Glutamatergic neuron (in vitro differentiated cells): ENCODE measurements at regions not wholly inside any gene's neighbourhood (a gene's known extent, or its start where the extent isn't known, plus 50 kb on each side); places are given as distances from the start of the nearest gene placed in this dataset.

Experiments used
- DNase-seq: peaks from one replicate; pipeline ENCODE4 v3.0.0; 2022
- H3K27ac Mint-ChIP-seq: one replicate; pipeline ENCODE4 v1.8.0; 2020; ENCODE audit warnings: mild to moderate bottlenecking, mixed read lengths, inconsistent platforms; ENCODE audit not compliant: unreplicated experiment
- H3K27me3 Mint-ChIP-seq: one replicate; pipeline ENCODE4 v1.8.0; 2020; ENCODE audit warnings: mild to moderate bottlenecking, moderate library complexity, mixed read lengths, inconsistent platforms; ENCODE audit not compliant: unreplicated experiment
- H3K36me3 Mint-ChIP-seq: one replicate; pipeline ENCODE4 v1.8.0; 2020; ENCODE audit warnings: mild to moderate bottlenecking, mixed read lengths, inconsistent platforms; ENCODE audit not compliant: unreplicated experiment
- H3K4me1 Mint-ChIP-seq: one replicate; pipeline ENCODE4 v1.8.0; 2020; ENCODE audit warnings: mild to moderate bottlenecking, low read depth, mixed read lengths, inconsistent platforms; ENCODE audit not compliant: unreplicated experiment
- H3K4me3 Mint-ChIP-seq: one replicate; pipeline ENCODE4 v1.8.0; 2020; ENCODE audit warnings: mild to moderate bottlenecking, mixed read lengths, inconsistent platforms; ENCODE audit not compliant: unreplicated experiment
- H3K9me3 Mint-ChIP-seq: one replicate; pipeline ENCODE4 v1.8.0; 2020; ENCODE audit warnings: mild to moderate bottlenecking, moderate library complexity, mixed read lengths, inconsistent platforms; ENCODE audit not compliant: unreplicated experiment
- TF ChIP-seq, protein P1 (sequence below): fragments of 200-600 bp; sonication (generic); IDR thresholded peaks from one replicate; pipeline ENCODE4 v1.5.0; 2021; ENCODE audit not compliant: partially characterized antibody, unreplicated experiment

DNA sequence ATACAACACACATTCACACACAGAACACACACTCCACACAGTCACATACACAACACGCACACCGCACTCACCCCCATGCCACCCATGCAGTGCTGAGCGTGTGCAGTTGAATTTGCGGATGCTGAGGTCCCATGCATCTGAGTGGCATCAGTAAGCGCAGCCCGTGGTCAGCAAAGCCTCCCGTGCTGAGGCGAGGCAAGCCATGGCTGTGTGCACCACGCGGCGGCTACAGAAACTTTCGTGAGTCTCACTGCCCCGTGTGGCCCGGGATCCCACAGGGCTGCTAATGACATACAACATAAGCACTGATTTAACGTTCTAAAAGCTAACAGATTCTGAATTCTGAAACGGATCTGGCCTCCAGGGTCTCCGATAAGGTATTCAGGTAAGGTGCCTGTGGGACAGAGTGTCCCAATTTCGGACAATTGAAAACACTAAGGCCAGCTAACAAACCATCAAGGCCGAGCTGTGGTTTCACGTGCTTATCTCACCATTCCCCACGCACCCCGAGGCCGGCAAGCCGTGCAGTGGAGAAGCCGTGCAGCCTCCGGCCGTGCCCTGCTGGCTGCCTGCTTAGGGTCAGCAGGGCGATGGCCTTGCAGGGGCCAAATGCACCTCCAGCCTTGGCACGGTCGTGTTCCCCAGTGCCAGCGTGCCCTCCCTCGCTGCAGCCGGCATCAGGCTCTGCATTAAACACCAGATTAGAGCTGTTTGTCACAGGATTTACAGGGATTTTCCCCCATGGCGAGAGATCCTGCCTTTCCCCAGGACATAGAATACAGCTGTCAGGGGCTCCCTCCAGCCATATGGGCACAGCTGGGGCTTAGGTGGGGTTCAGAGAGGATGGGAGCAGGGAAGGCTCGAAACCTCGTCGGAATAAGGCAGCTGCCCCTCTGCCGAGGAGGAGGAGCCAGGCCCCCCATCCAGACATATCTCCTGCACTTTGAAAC, 191.7 kb downstream of the C16orf95 start:
- Mint-ChIP-seq H3K9me3 (peaks cover 3% of the 10 kb centered on the region), H3K36me3 (peaks cover 8% of the 10 kb centered on the region), H3K4me3 (no peak overlapping the region), H3K27ac (no peak overlapping the region), H3K4me1 (peaks cover 2% of the 10 kb centered on the region), H3K27me3 (no peaks in the 10 kb centered on the region)
- peak; percentile 35 for DNase-seq
- TF ChIP-seq, protein P1, sequence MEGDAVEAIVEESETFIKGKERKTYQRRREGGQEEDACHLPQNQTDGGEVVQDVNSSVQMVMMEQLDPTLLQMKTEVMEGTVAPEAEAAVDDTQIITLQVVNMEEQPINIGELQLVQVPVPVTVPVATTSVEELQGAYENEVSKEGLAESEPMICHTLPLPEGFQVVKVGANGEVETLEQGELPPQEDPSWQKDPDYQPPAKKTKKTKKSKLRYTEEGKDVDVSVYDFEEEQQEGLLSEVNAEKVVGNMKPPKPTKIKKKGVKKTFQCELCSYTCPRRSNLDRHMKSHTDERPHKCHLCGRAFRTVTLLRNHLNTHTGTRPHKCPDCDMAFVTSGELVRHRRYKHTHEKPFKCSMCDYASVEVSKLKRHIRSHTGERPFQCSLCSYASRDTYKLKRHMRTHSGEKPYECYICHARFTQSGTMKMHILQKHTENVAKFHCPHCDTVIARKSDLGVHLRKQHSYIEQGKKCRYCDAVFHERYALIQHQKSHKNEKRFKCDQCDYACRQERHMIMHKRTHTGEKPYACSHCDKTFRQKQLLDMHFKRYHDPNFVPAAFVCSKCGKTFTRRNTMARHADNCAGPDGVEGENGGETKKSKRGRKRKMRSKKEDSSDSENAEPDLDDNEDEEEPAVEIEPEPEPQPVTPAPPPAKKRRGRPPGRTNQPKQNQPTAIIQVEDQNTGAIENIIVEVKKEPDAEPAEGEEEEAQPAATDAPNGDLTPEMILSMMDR = no peak

- Mint-ChIP-seq H3K4me3 (no peak overlapping the region), H3K27ac (no peak overlapping the region), H3K4me1 (peaks cover 2% of the 10 kb centered on the region), H3K27me3 (no peaks in the 10 kb centered on the region), H3K9me3 (peaks cover 7% of the 10 kb centered on the region), H3K36me3 (peaks cover 8% of the 10 kb centered on the region)
- TF ChIP-seq, protein P1 = no peak
- no peak for DNase-seq
Measured at GRCh38 chr16:87126403-87127025, 190.7 kb downstream of the C16orf95 start.

GRCh38 chr16:87127061-87127765, 190.0 kb downstream of the C16orf95 start:
- H3K9me3 Mint-ChIP-seq = peaks cover 7% of the 10 kb centered on the region
- DNase-seq = no peak
- H3K36me3 Mint-ChIP-seq = peaks cover 8% of the 10 kb centered on the region
- peaks cover 2% of the 10 kb centered on the region for H3K4me1 Mint-ChIP-seq
- H3K27ac Mint-ChIP-seq = no peak overlapping the region
- TF ChIP-seq, protein P1 = no peak
- H3K4me3 Mint-ChIP-seq = no peak overlapping the region
- H3K27me3 Mint-ChIP-seq = no peaks in the 10 kb centered on the region

GRCh38 chr16:87127766-87128147, 189.4 kb downstream of the C16orf95 start:
- Mint-ChIP-seq H3K27ac (no peak overlapping the region), H3K4me1 (peaks cover 2% of the 10 kb centered on the region), H3K4me3 (no peak overlapping the region), H3K36me3 (peaks cover 8% of the 10 kb centered on the region), H3K9me3 (peaks cover 7% of the 10 kb centered on the region), H3K27me3 (no peaks in the 10 kb centered on the region)
- DNase-seq = no peak
- TF ChIP-seq, protein P1 = no peak
